22Rv1 (cell line): ENCODE measurements at regions not wholly inside any gene's neighbourhood (a gene's known extent, or its start where the extent isn't known, plus 50 kb on each side); places are given as distances from the start of the nearest gene placed in this dataset.

Experiments
- ZFX ChIP-seq: fragments of 450-650 bp; IDR thresholded peaks from 2 replicates; pipeline ENCODE4 v1.6.1; 2017; ENCODE audit warnings: antibody characterized with exemption, borderline replicate concordance
- TF ChIP-seq, protein P1 (sequence below): fragments of 450-650 bp; IDR thresholded peaks from 2 replicates; pipeline ENCODE4 v1.5.1; 2017; ENCODE audit warnings: mild to moderate bottlenecking

DNA sequence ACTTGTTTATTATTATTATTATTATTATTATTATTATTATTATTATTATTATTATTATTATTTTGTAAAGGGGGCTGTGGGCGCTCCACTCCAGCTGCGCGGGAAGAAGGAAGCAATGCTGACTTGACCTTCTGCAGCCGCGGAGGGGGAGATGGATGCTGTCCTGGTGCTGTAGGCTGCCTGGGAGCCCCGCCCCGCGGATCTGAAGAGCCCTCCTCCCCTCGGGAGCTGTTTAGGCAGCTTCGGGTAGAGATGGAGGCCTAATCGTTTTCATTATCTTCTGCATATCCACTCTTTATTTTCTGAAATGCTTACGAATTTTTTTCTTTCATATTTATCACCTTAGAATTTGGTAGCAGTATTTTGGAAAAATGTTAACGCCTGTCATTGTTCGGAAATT, 101.2 kb upstream of the KLF6 start:
- TF ChIP-seq, protein P1, sequence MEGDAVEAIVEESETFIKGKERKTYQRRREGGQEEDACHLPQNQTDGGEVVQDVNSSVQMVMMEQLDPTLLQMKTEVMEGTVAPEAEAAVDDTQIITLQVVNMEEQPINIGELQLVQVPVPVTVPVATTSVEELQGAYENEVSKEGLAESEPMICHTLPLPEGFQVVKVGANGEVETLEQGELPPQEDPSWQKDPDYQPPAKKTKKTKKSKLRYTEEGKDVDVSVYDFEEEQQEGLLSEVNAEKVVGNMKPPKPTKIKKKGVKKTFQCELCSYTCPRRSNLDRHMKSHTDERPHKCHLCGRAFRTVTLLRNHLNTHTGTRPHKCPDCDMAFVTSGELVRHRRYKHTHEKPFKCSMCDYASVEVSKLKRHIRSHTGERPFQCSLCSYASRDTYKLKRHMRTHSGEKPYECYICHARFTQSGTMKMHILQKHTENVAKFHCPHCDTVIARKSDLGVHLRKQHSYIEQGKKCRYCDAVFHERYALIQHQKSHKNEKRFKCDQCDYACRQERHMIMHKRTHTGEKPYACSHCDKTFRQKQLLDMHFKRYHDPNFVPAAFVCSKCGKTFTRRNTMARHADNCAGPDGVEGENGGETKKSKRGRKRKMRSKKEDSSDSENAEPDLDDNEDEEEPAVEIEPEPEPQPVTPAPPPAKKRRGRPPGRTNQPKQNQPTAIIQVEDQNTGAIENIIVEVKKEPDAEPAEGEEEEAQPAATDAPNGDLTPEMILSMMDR, result no peak
- TF ChIP-seq ZFX, result no peak
